Left lung (tissue), 4 donors: ENCODE measurements at regions not wholly inside any gene's neighbourhood (a gene's known extent, or its start where the extent isn't known, plus 50 kb on each side); places are given as distances from the start of the nearest gene placed in this dataset.

Experiments used
- ATAC-seq: fragments of 200-7000 bp; cut with Tn5 transposase; one replicate; pipeline ENCODE4 v1.9.1; 2020; ENCODE audit warnings: moderate library complexity
- DNase-seq, 4 donors: peaks; one replicate each; pipeline ENCODE4 v3.0.0-alpha.2; 2013 to 2020
- H3K27ac ChIP-seq, 2 donors: fragments of 200-600 bp; sonication (generic) in 1 of 2; one replicate each; pipeline versions ENCODE4 v1.5.0 to v1.8.0; 2020 to 2021
- H3K27me3 ChIP-seq, 2 donors: fragments of 200-600 bp; sonication (generic) in 1 of 2; one replicate each; pipeline versions ENCODE4 v1.5.0 to v1.8.0; 2020 to 2021
- H3K36me3 ChIP-seq, 2 donors: fragments of 200-600 bp; sonication (generic) in 1 of 2; one replicate each; pipeline versions ENCODE4 v1.5.0 to v1.8.0; 2020 to 2021
- H3K4me1 ChIP-seq, 2 donors: fragments of 200-600 bp; one replicate each; pipeline ENCODE4 v1.8.0; 2021
- H3K4me3 ChIP-seq, 2 donors: fragments of 200-600 bp; sonication (generic) in 1 of 2; one replicate each; pipeline versions ENCODE4 v1.5.0 to v1.8.0; 2020 to 2021; ENCODE audit warnings: mild to moderate bottlenecking in 1 of 2
- H3K9me3 ChIP-seq, 2 donors: fragments of 200-600 bp; sonication (generic) in 1 of 2; one replicate each; pipeline versions ENCODE4 v1.5.0 to v1.8.0; 2020 to 2021
- CTCF ChIP-seq, 2 donors: fragments of 200-600 bp; sonication (generic) in 1 of 2; IDR thresholded peaks; one replicate each; pipeline versions ENCODE4 v1.5.0 to v1.8.0; 2021; ENCODE audit warnings: antibody characterized with exemption in 2 of 2
- intact Hi-C, 2 donors: fragments of 100-400 bp; cut with DNase I; formaldehyde crosslinking; loops; one replicate each; pipeline versions ENCODE4 v1.11.2 to v1.14.2; 2022
- donor health status: DM: no; HTN: yes; CAD: no.
- donor health status: DM: no; HTN: no; CAD: no.

GRCh38 chr1:219753914-219754313 is 141.0 kb upstream of the ZC3H11B start:
- Histone ChIP-seq H3K36me3 (no peaks in the 10 kb centered on the region), H3K9me3 (no peaks in the 10 kb centered on the region), H3K4me3 (no peak overlapping the region), H3K4me1 (no peaks in the 10 kb centered on the region), H3K27me3 (no peaks in the 10 kb centered on the region), H3K27ac (no peak overlapping the region)
- no peak for TF ChIP-seq CTCF (IDR thresholded peaks at IDR 0.05)
- DNase-seq, result no peak
- ATAC-seq, result no peak
- intact Hi-C loops, result no loop called here

DNA sequence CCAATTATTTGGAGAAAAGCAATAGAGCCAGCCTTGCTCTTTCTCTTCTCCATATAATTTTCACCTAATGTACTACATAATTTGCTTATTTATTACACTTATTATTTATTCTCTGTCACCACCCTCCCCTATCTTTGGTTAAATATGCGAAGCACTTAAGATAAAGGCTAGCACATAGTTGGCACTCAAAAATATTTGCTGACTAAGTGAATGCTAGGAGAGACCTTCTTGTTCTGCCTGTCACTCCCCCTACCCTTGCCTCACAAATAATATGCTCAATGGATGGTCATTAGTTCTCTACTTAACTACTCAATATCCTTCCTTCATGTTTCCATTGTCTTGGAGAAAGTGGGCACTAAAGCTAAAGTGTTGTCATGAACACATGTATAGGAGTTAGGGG is 139.7 kb upstream of the ZC3H11B start:
- no peak overlapping the region for H3K27ac ChIP-seq

DNA sequence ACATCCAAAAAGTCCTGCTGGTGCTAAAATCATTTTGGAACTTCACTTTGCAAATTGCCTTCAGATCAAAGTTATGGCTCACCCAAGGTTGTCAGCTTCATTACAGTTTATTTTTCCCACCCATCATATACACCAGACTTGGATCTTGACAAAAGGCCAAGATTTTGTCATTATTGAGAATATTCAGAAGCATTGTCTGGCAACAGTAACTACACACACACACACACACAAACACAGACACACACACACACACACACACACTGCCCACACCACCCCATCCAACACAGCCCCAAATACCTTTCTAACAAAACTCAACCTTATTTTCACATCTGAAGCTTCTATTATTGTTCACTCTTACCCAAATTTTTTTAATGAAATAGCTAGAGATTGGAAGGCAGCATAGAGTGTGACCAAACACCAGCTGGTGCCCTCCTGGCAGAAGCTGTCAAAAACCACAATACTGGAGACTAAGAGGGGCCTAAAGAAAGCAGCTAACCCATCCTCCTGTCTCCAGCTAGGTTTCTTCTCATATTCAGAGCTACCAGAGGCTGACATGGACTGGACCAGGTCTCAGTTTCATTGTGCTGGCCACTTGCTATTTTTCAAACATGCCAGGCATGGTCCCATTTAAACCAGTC is 139.1 kb upstream of the ZC3H11B start:
- H3K27me3 ChIP-seq, result no peaks in the 10 kb centered on the region
- H3K36me3 ChIP-seq, result no peaks in the 10 kb centered on the region
- H3K27ac ChIP-seq, result no peak overlapping the region
- TF ChIP-seq CTCF (IDR thresholded peaks at IDR 0.05), result no peak
- no peaks in the 10 kb centered on the region for H3K4me1 ChIP-seq
- ATAC-seq (no peak), DNase-seq (no peak)
- intact Hi-C loops, result no loop called here
- no peaks in the 10 kb centered on the region for H3K9me3 ChIP-seq
- H3K4me3 ChIP-seq, result no peak overlapping the region

More for the DNA sequence above, 139.7 kb upstream of the ZC3H11B start:
- no peaks in the 10 kb centered on the region for H3K9me3 ChIP-seq
- intact Hi-C loops, result no loop called here
- no peak for DNase-seq
- no peak for TF ChIP-seq CTCF (IDR thresholded peaks at IDR 0.05)
- H3K4me1 ChIP-seq, result no peaks in the 10 kb centered on the region
- no peak overlapping the region for H3K4me3 ChIP-seq
- H3K27me3 ChIP-seq, result no peaks in the 10 kb centered on the region
- H3K36me3 ChIP-seq, result no peaks in the 10 kb centered on the region
- ATAC-seq, result no peak

DNA sequence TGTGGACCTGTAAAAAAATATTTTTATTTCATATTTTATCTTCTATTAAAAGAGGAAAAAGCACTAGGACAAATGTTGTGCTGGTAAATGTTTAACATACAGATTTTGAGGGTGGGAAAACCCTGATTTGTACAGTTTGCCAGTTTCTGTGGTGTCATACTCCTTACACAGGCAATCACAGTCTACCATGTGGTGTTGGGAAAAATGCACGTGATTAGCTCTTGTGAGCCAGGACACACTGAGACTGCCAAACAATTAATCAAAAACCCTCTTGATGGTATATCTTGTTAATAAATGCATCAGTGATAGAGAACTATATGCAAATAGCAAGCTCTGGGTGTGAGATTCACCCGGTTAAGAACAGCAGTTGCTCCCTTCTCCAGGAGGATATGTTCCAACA is 136.5 kb upstream of the ZC3H11B start:
- DNase-seq (no peak), ATAC-seq (no peak)
- Histone ChIP-seq H3K4me3 (no peak overlapping the region), H3K9me3 (no peaks in the 10 kb centered on the region), H3K4me1 (no peaks in the 10 kb centered on the region), H3K27me3 (no peaks in the 10 kb centered on the region), H3K36me3 (no peaks in the 10 kb centered on the region), H3K27ac (no peak overlapping the region)
- no peak for TF ChIP-seq CTCF (IDR thresholded peaks at IDR 0.05)
- intact Hi-C loops, result no loop called here

DNA sequence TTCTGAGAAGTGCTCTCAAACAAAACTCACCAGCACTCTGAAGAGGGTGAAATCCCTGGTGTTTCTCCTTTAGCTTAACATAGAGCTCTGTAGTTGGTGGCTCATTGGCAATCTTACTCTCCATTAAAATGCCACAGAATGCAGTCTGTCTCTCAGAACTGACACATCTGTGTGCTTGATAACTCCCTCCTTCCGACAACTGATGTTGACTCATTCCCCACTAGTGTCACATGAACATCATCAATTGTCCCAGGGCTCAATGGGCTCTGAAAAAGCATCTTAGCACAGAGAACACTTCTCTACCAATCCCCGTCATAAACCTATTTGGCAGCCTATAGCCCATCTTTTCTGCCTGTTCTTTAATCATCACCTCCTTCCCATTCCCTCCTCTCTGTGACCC is 133.2 kb upstream of the ZC3H11B start:
- Histone ChIP-seq H3K4me3 (no peak overlapping the region), H3K4me1 (no peaks in the 10 kb centered on the region), H3K9me3 (no peaks in the 10 kb centered on the region), H3K36me3 (no peaks in the 10 kb centered on the region), H3K27ac (no peak overlapping the region), H3K27me3 (no peaks in the 10 kb centered on the region)
- no peak for TF ChIP-seq CTCF (IDR thresholded peaks at IDR 0.05)
- intact Hi-C loops, result no loop called here
- no peak for DNase-seq
- ATAC-seq, result no peak
